ENCODE measurements at regions not wholly inside any gene's neighbourhood (a gene's known extent, or its start where the extent isn't known, plus 50 kb on each side); places are given as distances from the start of the nearest gene placed in this dataset.

DNA sequence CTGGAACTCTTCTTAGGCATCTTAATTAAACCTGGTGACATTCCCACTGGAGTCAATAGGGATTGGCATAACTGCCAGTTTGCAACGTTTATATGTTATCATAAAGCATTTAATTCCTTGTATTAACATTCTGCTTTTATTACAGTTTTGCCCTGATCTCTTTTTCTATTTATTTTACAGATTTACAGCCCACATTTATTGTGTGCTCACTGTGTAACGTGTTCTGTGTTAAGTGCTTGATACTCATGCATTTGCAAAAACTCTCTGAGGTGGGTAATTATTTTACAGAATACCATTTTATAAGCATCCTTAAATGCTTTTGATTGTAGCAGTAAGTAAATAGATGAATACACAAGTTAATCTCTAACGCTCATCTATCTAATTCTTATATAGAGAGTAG lies 341.5 kb upstream of the FAR2 start:
- no peak overlapping the region for H3K4me3 ChIP-seq (ENCODE audit: low read depth, low read length)
- DNase-seq (ENCODE audit: low read depth), result no peak
- TF ChIP-seq, protein P1, sequence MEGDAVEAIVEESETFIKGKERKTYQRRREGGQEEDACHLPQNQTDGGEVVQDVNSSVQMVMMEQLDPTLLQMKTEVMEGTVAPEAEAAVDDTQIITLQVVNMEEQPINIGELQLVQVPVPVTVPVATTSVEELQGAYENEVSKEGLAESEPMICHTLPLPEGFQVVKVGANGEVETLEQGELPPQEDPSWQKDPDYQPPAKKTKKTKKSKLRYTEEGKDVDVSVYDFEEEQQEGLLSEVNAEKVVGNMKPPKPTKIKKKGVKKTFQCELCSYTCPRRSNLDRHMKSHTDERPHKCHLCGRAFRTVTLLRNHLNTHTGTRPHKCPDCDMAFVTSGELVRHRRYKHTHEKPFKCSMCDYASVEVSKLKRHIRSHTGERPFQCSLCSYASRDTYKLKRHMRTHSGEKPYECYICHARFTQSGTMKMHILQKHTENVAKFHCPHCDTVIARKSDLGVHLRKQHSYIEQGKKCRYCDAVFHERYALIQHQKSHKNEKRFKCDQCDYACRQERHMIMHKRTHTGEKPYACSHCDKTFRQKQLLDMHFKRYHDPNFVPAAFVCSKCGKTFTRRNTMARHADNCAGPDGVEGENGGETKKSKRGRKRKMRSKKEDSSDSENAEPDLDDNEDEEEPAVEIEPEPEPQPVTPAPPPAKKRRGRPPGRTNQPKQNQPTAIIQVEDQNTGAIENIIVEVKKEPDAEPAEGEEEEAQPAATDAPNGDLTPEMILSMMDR (IDR thresholded peaks at IDR 0.05; ENCODE audit: low read depth, low read length, missing control alignments), result no peak

DNA sequence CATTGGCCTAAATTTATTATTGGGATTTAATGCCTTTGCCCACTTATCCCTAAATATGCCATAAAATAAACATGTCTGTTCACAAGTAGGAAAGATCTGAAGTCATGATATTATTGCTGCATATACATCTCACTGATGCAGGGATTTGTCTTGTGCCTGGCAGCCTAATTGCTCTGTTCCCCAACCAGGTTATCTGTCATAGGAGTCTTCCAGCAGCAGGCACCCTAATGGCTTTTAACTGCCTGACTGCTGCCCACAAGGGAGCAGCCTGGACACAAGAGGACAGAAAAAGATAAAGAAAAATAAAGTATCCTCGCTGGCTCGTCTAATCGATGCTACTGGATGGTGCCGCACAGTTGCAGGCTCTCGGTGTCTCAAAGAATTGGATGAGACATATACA lies 337.6 kb upstream of the FAR2 start:
- TF ChIP-seq, protein P1 (IDR thresholded peaks at IDR 0.05; ENCODE audit: low read depth, low read length, missing control alignments), result no peak
- H3K4me3 ChIP-seq (ENCODE audit: low read depth, low read length), result no peak overlapping the region
- DNase-seq (ENCODE audit: low read depth), result no peak

DNA sequence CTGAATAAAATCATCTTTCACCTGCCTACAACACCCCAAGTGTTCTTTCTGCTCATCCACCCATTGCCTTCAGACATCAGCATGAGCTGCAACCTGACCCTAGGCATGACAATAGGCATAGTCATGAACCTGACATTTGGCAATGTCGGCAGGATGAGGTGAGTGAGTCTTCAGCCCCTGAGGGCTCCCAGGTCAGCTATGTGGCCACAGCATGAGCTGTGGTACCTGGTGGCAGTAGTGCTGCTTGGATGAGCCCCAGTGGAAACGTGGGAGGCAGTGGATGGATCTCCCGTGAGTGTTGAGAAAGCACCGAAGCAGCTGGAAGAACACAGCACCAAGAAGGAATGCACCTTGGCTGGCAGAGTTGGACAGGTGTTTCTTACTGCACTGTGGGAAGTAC lies 334.8 kb upstream of the FAR2 start:
- TF ChIP-seq, protein P1 (IDR thresholded peaks at IDR 0.05; ENCODE audit: low read depth, low read length, missing control alignments), result no peak
- no peak overlapping the region for H3K4me3 ChIP-seq (ENCODE audit: low read depth, low read length)
- DNase-seq (ENCODE audit: low read depth), result no peak

DNA sequence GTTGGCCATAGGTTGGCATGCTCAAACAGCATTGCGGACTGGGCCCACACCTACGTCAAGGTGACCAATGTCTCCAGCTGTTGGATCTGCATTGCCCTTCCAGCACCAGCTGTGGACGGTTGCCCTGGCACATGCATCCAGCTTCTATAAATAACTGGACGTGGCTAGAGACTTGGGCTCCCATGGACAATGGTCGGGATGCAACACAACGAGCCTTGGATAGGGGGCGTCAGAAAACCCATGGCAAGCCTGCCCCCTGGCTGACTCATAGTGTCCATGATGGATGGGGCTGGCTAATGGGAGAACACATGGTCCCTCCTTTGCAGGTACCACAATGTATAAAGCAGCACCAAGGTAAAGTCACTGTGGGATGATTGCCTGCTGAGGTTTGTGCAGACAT lies 331.6 kb upstream of the FAR2 start:
- no peak overlapping the region for H3K4me3 ChIP-seq (ENCODE audit: low read depth, low read length)
- no peak for DNase-seq (ENCODE audit: low read depth)
- TF ChIP-seq, protein P1 (IDR thresholded peaks at IDR 0.05; ENCODE audit: low read depth, low read length, missing control alignments), result no peak

DNA sequence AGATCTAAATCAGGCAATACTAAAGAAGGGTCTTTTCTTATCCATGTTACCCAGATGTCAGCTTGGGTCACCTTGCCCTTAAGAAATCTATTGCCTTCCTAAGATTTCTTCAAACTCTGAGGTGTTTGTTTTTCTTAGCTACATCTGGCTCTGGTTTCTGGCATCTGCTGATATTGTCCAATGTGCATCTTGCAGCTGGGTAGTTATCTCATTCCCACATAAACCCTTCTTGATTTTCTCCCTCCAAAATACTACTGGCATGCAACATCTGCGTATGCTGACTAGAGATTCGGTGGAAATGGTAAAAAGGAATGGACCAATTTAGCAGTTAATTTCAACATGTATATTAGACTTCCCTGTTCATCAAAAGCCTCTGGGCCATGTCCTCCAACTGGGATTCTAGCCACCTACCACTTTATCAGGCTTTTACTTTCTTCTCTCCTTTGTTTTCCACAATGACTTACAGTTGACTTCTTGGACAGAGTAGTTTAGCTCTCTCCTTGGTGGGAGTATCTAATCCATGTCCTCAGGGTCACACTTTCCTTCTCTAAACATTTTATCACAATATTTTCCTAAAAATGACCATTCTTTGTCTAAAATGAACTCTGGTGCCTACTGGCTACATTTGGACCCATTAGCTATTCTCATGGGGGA lies 324.8 kb upstream of the FAR2 start:
- no peak for DNase-seq (ENCODE audit: low read depth)
- TF ChIP-seq, protein P1 (IDR thresholded peaks at IDR 0.05; ENCODE audit: low read depth, low read length, missing control alignments), result no peak
- no peak overlapping the region for H3K4me3 ChIP-seq (ENCODE audit: low read depth, low read length)

DNA sequence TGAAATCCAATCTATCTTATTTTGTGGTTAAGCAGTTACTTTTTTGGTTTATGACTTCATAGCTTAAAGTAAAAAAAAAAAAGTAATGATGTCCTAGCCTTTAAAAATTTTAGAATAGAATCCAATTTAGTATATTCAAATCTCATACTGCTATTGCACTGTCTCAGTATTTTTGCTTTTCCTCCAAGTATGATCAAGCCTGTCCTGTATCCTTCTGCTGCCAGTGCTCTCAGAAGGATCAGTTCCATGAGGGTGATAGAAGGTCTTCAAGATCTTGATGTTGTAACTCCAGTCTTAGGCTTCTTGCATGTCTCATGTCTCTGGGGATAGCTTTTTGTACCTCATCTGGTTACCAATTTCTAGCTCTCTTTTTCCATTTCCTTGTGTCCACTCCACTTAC lies 324.2 kb upstream of the FAR2 start:
- H3K4me3 ChIP-seq (ENCODE audit: low read depth, low read length), result no peak overlapping the region
- no peak for DNase-seq (ENCODE audit: low read depth)
- TF ChIP-seq, protein P1 (IDR thresholded peaks at IDR 0.05; ENCODE audit: low read depth, low read length, missing control alignments), result no peak

DNA sequence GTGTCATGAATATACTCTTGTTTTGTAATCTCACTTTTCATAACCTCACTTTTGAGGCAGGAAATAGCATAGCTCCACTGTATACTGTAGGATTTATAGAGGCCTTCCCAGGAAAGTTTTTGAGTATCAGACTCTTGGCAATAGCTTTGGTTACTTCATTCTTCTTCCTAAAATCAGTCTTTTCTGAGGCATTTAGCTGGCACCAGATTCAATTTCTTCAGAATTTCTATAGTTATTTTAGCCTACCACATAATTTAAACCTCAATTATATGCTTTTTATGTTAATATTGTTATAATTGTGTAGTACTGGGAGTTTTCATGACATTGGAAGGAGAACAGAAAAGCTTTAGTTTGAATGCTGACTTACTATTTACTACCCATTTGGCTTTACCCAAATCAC lies 322.3 kb upstream of the FAR2 start:
- TF ChIP-seq, protein P1 (IDR thresholded peaks at IDR 0.05; ENCODE audit: low read depth, low read length, missing control alignments), result no peak
- no peak for DNase-seq (ENCODE audit: low read depth)

More for the DNA sequence above, 322.3 kb upstream of the FAR2 start:
- no peak overlapping the region for H3K4me3 ChIP-seq (ENCODE audit: low read depth, low read length)

Data from GM12864 (cell line).